ENCODE measurements at regions not wholly inside any gene's neighbourhood (a gene's known extent, or its start where the extent isn't known, plus 50 kb on each side); places are given as distances from the start of the nearest gene placed in this dataset.

GRCh38 chr5:113759505-113759904, 246.0 kb downstream of the YTHDC2 start:
- no TSS peak for BruUV-seq (replicated peaks)
- Histone ChIP-seq H3K79me1 (ENCODE audit: low read depth in 1 of 2, low read length in 2 of 2) (no peaks in the 10 kb centered on the region), H2AK5ac (ENCODE audit: low read depth, low read length) (no peak overlapping the region), H2AFZ (replicated peaks; ENCODE audit: low read length, poor library complexity) (no peak overlapping the region), H2AK9ac (replicated peaks; ENCODE audit: low read depth, low read length, poor library complexity) (no peak overlapping the region), H2BK5ac (ENCODE audit: low read depth, low read length, poor library complexity, severe bottlenecking) (no peak overlapping the region), H4K91ac (ENCODE audit: insufficient read depth, low read depth, low read length) (no peak overlapping the region), H3K9ac (ENCODE audit: low read depth, low read length) (no peak overlapping the region), H4K8ac (ENCODE audit: low read depth in 2 of 2, low read length in 2 of 2) (no peak overlapping the region), H2BK20ac (ENCODE audit: low read depth, low read length) (no peak overlapping the region), H3K4me3 (ENCODE audit: insufficient read depth, low read depth, low read length) (no peak overlapping the region), H2BK120ac (ENCODE audit: low read depth, low read length) (no peak overlapping the region), H3K14ac (replicated peaks; ENCODE audit: low read depth, low read length) (no peak overlapping the region), H3K4ac (ENCODE audit: low read depth, low read length) (no peak overlapping the region), H3K27ac (ENCODE audit: insufficient read depth, low read length) (no peak overlapping the region), H3K18ac (ENCODE audit: low read depth, low read length) (no peak overlapping the region), H4K5ac (ENCODE audit: low read depth, low read length) (no peak overlapping the region), H2BK15ac (ENCODE audit: low read depth, low read length) (no peak overlapping the region), H3K36me3 (ENCODE audit: control insufficient read depth, insufficient read depth, low read length) (no peaks in the 10 kb centered on the region), H3K9me3 (ENCODE audit: control insufficient read depth, insufficient read depth, low read length) (no peaks in the 10 kb centered on the region), H3K56ac (ENCODE audit: extremely low read depth, insufficient read depth, low read length) (no peak overlapping the region), H3K4me1 (ENCODE audit: control insufficient read depth, insufficient read depth, low read length) (no peaks in the 10 kb centered on the region), H3K4me2 (ENCODE audit: low read depth, low read length) (no peak overlapping the region), H3K9me1 (ENCODE audit: insufficient read depth, low read length) (no peaks in the 10 kb centered on the region), H3K27me3 (ENCODE audit: control insufficient read depth, insufficient read depth, low read length) (no peaks in the 10 kb centered on the region), H4K20me1 (ENCODE audit: insufficient read depth, low read length) (no peaks in the 10 kb centered on the region), H3K23ac (ENCODE audit: low read depth, low read length) (no peak overlapping the region)
- dilution Hi-C loops (cut with HindIII; ENCODE audit: low sequenced_read_pairs, unreplicated experiment) (no loop called here), intact Hi-C loops (cut with micrococcal nuclease) (no loop called here), in situ Hi-C loops (cut with MboI; ENCODE audit: low sequenced_read_pairs) (no loop called here)
- POLR2A ChIA-PET (ENCODE audit: unreplicated experiment) = no interaction called here
- no peak for ATAC-seq (ENCODE audit: low read depth)
- no peak for DNase-seq
- TF ChIP-seq SMC3 (IDR thresholded peaks at IDR 0.05; ENCODE audit: low read depth, low read length) (no peak), RCOR1 (IDR thresholded peaks at IDR 0.05; ENCODE audit: insufficient replicate concordance, low read length) (no peak), CEBPB (IDR thresholded peaks at IDR 0.05; ENCODE audit: low read depth, low read length) (no peak), NFE2L2 (IDR thresholded peaks at IDR 0.05; ENCODE audit: low read depth, low read length) (no peak), POLR2A (IDR thresholded peaks at IDR 0.05; ENCODE audit: low read depth, low read length) (no peak), USF2 (IDR thresholded peaks at IDR 0.05; ENCODE audit: low read depth, low read length) (no peak), MAFK (IDR thresholded peaks at IDR 0.05; ENCODE audit: low read depth, low read length) (no peak), FOS (IDR thresholded peaks at IDR 0.05; ENCODE audit: low read depth, low read length) (no peak), ELK1 (IDR thresholded peaks at IDR 0.05; ENCODE audit: borderline replicate concordance, low read depth, low read length) (no peak), MXI1 (IDR thresholded peaks at IDR 0.05; ENCODE audit: borderline replicate concordance, low read depth, low read length) (no peak), BHLHE40 (IDR thresholded peaks at IDR 0.05; ENCODE audit: low read depth, low read length) (no peak)
- WGBS, 2 experiments (ENCODE audit: extremely low coverage in 2 of 2, insufficient read length in 1 of 2) = no CpG with 5 or more reads among the region's 2 CpGs
- CTCF ChIA-PET = no interaction called here
